Stimulated activated CD8-positive, alpha-beta memory T cell treated with anti-CD3 and anti-CD28 coated beads, Interleukin-4, amount 100 ng/mL, for 48 hours (primary cell): ENCODE measurements at regions not wholly inside any gene's neighbourhood (a gene's known extent, or its start where the extent isn't known, plus 50 kb on each side); places are given as distances from the start of the nearest gene placed in this dataset.
"Not testable (repeated sequence)": the region's sequence is repeated elsewhere in the genome, so short reads cannot be mapped to it uniquely, and the experiment has no call there.

Experiments used
- DNase-seq: peaks from one replicate; pipeline ENCODE4 v3.0.0-alpha.2; 2020

GRCh38 chr5:67732471-67732870 lies 483.1 kb upstream of the PIK3R1 start:
- DNase-seq: no peak

- DNase-seq: no peak
Measured at GRCh38 chr5:67731886-67732285, 483.7 kb upstream of the PIK3R1 start.

GRCh38 chr5:67730917-67731474 lies 484.6 kb upstream of the PIK3R1 start:
- no peak for DNase-seq

- no peak for DNase-seq
Measured at GRCh38 chr5:67728326-67728890, 487.1 kb upstream of the PIK3R1 start.

GRCh38 chr5:67725604-67726003 lies 490.0 kb upstream of the PIK3R1 start:
- no peak for DNase-seq

- DNase-seq: no peak
Measured at GRCh38 chr5:67724412-67725135, 491.0 kb upstream of the PIK3R1 start.

- DNase-seq: no peak
Measured at GRCh38 chr5:67723873-67724272, 491.7 kb upstream of the PIK3R1 start.

GRCh38 chr5:67722582-67722981 lies 493.0 kb upstream of the PIK3R1 start:
- not testable (repeated sequence) for DNase-seq

- no peak for DNase-seq
Measured at GRCh38 chr5:67720162-67720772, 495.3 kb upstream of the PIK3R1 start.

GRCh38 chr5:67702008-67702407 lies 505.4 kb upstream of the CD180 start:
- no peak for DNase-seq

GRCh38 chr5:67699560-67699959 lies 503.0 kb upstream of the CD180 start:
- DNase-seq: no peak

GRCh38 chr5:67696446-67696845 lies 499.8 kb upstream of the CD180 start:
- DNase-seq: no peak

GRCh38 chr5:67695369-67695768 lies 498.8 kb upstream of the CD180 start:
- DNase-seq: no peak

- no peak for DNase-seq
Measured at GRCh38 chr5:67694810-67695191, 498.2 kb upstream of the CD180 start.

- no peak for DNase-seq
Measured at GRCh38 chr5:67693956-67694809, 497.6 kb upstream of the CD180 start.

GRCh38 chr5:67686746-67687145 lies 490.1 kb upstream of the CD180 start:
- no peak for DNase-seq

GRCh38 chr5:67681703-67682102 lies 485.1 kb upstream of the CD180 start:
- DNase-seq: no peak

- no peak for DNase-seq
Measured at GRCh38 chr5:67680099-67680498, 483.5 kb upstream of the CD180 start.

- no peak for DNase-seq
Measured at GRCh38 chr5:67679184-67679841, 482.7 kb upstream of the CD180 start.

- no peak for DNase-seq
Measured at GRCh38 chr5:67678594-67678993, 482.0 kb upstream of the CD180 start.

- DNase-seq: no peak
Measured at GRCh38 chr5:67677422-67677970, 480.9 kb upstream of the CD180 start.

GRCh38 chr5:67676863-67677262 lies 480.3 kb upstream of the CD180 start:
- DNase-seq: no peak
